Progenitor cell of endocrine pancreas (in vitro differentiated cells): ENCODE measurements at regions not wholly inside any gene's neighbourhood (a gene's known extent, or its start where the extent isn't known, plus 50 kb on each side); places are given as distances from the start of the nearest gene placed in this dataset.

Experiments
- DNase-seq: peaks from one replicate; pipeline ENCODE4 v3.0.0; 2021; ENCODE audit warnings: low spot score; ENCODE audit not compliant: unreplicated experiment
- H3K27ac Mint-ChIP-seq: 2 replicates; pipeline ENCODE4 v1.8.0; 2021; ENCODE audit warnings: mild to moderate bottlenecking, moderate library complexity, mixed read lengths
- H3K27me3 Mint-ChIP-seq: 2 replicates; pipeline ENCODE4 v1.8.0; 2021; ENCODE audit warnings: mixed read lengths
- H3K36me3 Mint-ChIP-seq: 2 replicates; pipeline ENCODE4 v1.8.0; 2022; ENCODE audit warnings: mixed read lengths; ENCODE audit not compliant: insufficient read depth
- H3K4me1 Mint-ChIP-seq: 2 replicates; pipeline ENCODE4 v1.8.0; 2021; ENCODE audit warnings: low read depth, mixed read lengths
- H3K4me3 Mint-ChIP-seq: 2 replicates; pipeline ENCODE4 v1.8.0; 2021; ENCODE audit warnings: low read depth, mild to moderate bottlenecking, moderate library complexity, mixed read lengths
- H3K9me3 Mint-ChIP-seq: 2 replicates; pipeline ENCODE4 v1.8.0; 2021; ENCODE audit warnings: low read depth, mixed read lengths
- TF ChIP-seq, protein P1 (sequence below): fragments of 200-600 bp; sonication (generic); IDR thresholded peaks from one replicate; pipeline ENCODE4 v1.5.0; 2021; ENCODE audit warnings: antibody characterized with exemption, mild to moderate bottlenecking; ENCODE audit not compliant: unreplicated experiment

DNA sequence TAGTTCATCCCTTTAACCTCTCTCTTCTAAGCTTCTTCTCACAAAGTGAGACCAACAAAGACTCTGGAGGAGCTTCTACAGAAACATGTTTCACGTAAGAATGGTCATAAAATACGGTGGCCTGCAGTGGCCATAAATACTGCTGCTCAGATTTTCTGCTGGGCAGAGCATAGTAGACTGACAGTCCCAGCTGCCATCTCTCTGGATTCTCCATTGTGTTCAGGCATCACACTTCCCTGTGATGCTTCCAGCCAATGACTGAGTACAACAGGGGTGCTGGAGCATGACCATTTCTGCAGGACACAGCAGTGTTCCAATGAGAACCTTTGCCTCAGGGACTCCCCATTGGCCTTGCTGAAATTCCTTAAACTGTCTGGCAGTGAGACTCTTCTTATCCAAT, 392.6 kb downstream of the MMUT start:
- H3K36me3 Mint-ChIP-seq, result no peaks in the 10 kb centered on the region
- no peak overlapping the region for H3K4me3 Mint-ChIP-seq
- TF ChIP-seq, protein P1, sequence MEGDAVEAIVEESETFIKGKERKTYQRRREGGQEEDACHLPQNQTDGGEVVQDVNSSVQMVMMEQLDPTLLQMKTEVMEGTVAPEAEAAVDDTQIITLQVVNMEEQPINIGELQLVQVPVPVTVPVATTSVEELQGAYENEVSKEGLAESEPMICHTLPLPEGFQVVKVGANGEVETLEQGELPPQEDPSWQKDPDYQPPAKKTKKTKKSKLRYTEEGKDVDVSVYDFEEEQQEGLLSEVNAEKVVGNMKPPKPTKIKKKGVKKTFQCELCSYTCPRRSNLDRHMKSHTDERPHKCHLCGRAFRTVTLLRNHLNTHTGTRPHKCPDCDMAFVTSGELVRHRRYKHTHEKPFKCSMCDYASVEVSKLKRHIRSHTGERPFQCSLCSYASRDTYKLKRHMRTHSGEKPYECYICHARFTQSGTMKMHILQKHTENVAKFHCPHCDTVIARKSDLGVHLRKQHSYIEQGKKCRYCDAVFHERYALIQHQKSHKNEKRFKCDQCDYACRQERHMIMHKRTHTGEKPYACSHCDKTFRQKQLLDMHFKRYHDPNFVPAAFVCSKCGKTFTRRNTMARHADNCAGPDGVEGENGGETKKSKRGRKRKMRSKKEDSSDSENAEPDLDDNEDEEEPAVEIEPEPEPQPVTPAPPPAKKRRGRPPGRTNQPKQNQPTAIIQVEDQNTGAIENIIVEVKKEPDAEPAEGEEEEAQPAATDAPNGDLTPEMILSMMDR, result no peak
- no peaks in the 10 kb centered on the region for H3K27me3 Mint-ChIP-seq
- DNase-seq, result no peak
- no peaks in the 10 kb centered on the region for H3K4me1 Mint-ChIP-seq
- H3K9me3 Mint-ChIP-seq, result no peaks in the 10 kb centered on the region
- H3K27ac Mint-ChIP-seq, result no peak overlapping the region

DNA sequence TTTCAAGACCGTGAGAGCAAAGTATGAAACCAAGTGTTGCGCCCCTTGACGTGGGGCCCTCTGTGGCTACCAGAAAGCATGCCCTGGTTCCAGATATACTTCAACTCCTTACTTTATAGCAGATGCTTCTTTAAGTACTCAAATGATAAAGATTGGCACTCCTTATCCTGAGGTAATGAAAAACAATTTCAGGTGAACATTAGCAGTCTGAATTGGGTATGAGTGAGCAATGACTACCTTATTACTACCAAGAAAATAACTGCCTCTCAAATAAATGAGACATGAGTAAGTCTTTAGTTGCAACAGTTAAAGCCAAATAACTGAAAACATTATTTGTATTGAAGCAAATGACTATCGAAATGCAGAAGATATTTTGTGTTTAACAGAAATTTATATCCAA, 408.7 kb downstream of the MMUT start:
- no peaks in the 10 kb centered on the region for H3K4me1 Mint-ChIP-seq
- H3K4me3 Mint-ChIP-seq, result no peak overlapping the region
- TF ChIP-seq, protein P1, result no peak
- no peaks in the 10 kb centered on the region for H3K9me3 Mint-ChIP-seq
- H3K36me3 Mint-ChIP-seq, result no peaks in the 10 kb centered on the region
- no peak for DNase-seq
- no peak overlapping the region for H3K27ac Mint-ChIP-seq
- H3K27me3 Mint-ChIP-seq, result no peaks in the 10 kb centered on the region

DNA sequence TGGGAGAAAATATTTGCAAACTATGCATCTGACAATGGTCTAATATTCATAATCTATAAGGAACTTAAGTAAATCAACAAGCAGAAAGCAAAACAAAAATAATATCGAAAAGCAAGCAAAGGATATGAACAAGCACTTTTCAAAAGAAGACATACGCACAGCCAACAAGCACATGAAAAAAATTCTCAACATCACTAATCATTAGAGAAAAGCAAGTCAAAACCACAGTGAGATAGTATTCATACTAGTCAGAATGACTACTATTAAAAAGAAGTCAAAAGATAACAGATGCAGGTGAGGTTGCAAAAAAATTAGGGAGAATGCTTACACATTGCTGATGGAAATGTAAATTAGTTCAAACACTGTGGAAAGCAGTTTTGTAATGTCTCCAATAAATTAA, 410.2 kb downstream of the MMUT start:
- DNase-seq, result no peak
- Mint-ChIP-seq H3K4me3 (no peak overlapping the region), H3K4me1 (no peaks in the 10 kb centered on the region), H3K27me3 (no peaks in the 10 kb centered on the region), H3K9me3 (no peaks in the 10 kb centered on the region), H3K27ac (no peak overlapping the region), H3K36me3 (no peaks in the 10 kb centered on the region)
- TF ChIP-seq, protein P1, result no peak

DNA sequence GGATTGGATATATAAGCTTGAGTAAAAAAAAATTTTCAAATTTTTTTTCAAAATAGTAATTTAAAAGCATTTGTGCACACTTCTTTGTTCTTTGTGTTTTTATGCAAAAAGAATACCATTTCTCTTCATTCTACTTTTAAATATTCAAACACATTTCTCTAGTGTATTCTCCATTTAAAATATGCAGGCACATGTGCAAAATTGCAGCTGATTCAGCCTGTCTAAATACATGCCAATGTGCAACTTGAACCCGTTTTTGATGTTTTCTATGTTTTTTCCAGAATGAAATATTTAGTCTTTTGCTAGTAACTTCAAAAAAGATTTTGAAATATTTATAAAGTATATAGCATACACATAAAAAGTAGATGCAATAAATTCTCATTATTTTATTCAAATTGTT, 411.8 kb downstream of the MMUT start:
- TF ChIP-seq, protein P1, result no peak
- no peak overlapping the region for H3K27ac Mint-ChIP-seq
- no peak for DNase-seq
- H3K36me3 Mint-ChIP-seq, result no peaks in the 10 kb centered on the region
- no peaks in the 10 kb centered on the region for H3K27me3 Mint-ChIP-seq
- no peak overlapping the region for H3K4me3 Mint-ChIP-seq
- no peaks in the 10 kb centered on the region for H3K4me1 Mint-ChIP-seq
- H3K9me3 Mint-ChIP-seq, result no peaks in the 10 kb centered on the region

- no peak overlapping the region for H3K27ac Mint-ChIP-seq
- TF ChIP-seq, protein P1, result no peak
Measured at GRCh38 chr6:49050584-49050983, 412.5 kb downstream of the MMUT start.

More at GRCh38 chr6:49050584-49050983, 412.5 kb downstream of the MMUT start:
- no peaks in the 10 kb centered on the region for H3K4me1 Mint-ChIP-seq
- H3K9me3 Mint-ChIP-seq, result peaks cover 1% of the 10 kb centered on the region
- DNase-seq, result no peak
- no peaks in the 10 kb centered on the region for H3K27me3 Mint-ChIP-seq
- H3K4me3 Mint-ChIP-seq, result no peak overlapping the region
- H3K36me3 Mint-ChIP-seq, result no peaks in the 10 kb centered on the region
